HG02623 (cell line): ENCODE measurements at regions not wholly inside any gene's neighbourhood (a gene's known extent, or its start where the extent isn't known, plus 50 kb on each side); places are given as distances from the start of the nearest gene placed in this dataset.
A peak's percentile ranks its signal among the peaks of the same experiment; 100 is the strongest.
"Not testable (repeated sequence)": the region's sequence is repeated elsewhere in the genome, so short reads cannot be mapped to it uniquely, and the experiment has no call there.

ENCODE experiments used
- ATAC-seq: cut with Tn5 transposase; IDR thresholded peaks from one replicate; pipeline ENCODE4 v1.9.1; 2021; ENCODE audit warnings: moderate library complexity; ENCODE audit not compliant: unreplicated experiment

DNA sequence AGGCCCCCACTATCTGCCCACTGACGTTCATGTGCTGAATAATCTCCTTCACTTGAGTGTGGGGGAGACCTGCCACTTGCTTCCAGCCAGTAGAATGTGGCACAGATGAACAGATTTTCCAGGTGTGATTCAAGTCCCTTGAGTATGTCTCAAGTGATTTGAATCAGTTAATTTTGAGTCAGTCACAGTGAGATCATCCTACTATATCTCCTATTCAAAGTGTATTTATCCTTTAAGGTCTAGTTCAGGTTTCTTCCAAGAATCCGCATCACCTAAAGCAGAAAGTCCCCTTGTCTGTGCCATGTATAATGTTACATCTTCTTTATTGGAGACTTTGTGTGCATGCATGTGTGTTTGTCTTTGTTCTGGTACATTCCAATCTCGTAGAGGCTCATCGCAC, 208.3 kb upstream of the DAB2 start:
- ATAC-seq, result no peak

DNA sequence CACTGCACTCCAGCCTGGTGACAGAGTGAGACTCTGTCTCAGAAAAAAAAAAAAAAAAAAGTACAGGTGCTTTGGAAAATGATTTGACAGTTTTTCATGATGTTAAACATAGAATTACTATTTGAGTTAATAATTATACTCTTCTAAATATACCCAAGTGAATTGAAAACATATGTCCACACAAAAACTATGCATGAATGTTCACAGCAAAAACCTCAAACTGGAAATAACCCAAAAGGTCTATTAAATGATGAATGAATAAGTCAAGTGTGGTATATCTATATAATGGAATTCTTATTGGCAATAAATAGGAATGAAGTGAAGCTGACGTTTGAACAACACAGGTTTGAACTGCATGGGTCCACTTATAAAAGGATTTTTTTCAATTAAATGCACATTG, 207.2 kb upstream of the DAB2 start:
- ATAC-seq, result no peak

DNA sequence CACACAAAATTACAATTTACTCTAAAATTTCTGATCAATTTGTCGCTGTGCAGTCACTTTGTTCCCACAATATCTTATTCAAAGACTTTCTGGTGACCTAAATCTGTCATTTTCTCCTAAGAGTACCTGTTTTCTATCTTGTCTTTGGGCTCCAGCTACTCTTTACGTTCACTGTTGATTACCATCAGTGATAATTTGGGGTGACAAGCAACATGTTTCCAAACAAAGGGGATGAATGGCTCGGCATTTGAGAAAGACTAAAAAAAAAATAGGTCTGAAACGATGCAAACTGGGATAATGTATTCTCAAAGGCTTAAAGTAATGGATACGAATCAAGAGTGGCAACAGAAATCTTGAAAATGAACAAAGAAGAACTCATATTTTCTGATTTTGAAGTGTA, 205.2 kb upstream of the DAB2 start:
- no peak for ATAC-seq

DNA sequence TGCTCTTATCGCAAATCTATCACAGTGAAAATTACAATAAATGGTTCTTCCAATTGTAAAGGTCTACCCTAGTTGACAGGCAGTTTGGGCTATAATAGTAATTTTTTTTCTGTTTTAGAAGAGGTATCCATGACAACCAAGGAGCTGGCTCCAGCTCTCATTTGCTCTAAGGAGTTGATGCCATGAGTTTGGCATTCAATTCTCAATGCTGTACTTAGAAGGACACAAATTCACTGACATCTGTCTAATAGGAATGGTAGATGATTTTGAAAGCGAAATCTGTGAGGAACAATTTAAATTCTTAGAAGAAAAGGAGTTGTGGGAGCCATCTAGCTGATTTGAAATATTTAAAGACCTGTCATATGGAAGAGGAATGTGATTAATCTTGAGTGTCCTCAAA, 203.6 kb upstream of the DAB2 start:
- no peak for ATAC-seq

DNA sequence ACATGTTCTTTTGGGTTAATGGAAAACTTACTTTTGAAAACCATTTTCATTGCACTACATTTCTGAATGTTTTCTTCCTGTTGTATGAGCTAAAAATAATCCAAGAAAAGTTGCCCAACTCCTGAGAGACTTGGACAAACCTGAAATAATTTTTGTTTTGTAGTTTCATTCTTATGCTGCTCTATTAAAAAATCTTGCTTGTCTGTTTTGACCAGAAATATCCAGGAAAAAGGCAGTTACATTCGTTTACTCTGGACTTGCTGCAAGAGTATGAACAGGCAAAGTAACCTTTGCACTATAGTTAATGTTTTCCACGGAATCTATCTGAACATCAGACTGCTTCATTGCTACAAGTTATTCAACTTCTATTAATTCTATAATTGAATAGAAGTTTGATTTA, 200.1 kb upstream of the DAB2 start:
- ATAC-seq, result no peak

DNA sequence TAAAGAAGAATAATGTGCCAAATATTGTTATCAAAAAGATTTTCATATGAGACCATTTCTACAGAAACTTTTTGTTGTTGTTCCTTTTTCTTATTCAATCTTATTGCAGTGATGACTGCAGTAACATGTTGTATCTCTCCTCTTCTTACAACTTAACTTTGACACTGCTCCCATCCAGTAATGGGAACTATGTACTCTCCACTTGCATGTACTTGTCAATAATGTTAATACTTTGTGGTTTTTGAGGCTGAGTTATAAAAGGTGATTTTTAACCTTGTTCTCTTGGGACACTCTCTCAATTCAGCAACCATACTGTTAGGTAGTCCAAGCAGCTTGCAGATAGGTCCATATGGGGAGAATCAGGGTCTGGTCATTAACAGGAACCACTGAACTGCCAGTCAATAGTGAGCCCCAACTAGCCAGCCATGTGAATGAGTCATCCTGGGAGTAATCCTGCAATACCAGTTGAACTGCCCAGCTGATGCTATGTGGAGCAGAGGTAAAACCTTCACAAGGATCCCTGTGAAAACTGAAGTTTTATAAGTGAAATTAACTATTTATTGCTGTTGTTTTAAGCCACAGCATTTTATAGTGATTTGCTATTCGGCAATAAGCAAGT, 199.6 kb upstream of the DAB2 start:
- peak; percentile 47 for ATAC-seq

DNA sequence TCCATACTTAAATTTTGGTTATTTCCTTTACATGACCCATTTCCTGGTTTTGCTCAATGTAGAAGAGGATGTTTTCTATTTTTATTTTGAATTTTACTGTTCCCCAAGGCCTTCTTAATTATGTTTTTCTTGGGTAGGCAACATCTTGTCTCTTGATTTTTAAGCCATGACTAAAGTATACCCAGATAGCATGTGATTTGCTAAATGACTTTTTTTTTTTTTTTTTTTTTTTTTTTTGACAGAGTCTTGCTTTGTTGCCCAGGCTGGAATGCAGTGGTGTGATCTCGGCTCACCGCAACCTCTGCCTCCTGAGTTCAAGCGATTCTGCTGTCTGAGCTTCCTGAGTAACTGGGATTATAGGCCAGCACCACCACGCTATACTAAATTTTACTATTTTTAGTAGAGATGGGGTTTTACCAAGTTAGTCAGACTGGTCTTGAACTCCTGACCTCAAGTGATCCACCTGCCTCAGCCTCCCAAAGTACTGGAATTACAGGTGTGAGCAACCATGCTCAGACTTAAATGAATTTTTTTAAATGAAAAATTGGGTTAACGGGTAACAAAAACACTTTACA, 198.6 kb upstream of the DAB2 start:
- no peak for ATAC-seq

DNA sequence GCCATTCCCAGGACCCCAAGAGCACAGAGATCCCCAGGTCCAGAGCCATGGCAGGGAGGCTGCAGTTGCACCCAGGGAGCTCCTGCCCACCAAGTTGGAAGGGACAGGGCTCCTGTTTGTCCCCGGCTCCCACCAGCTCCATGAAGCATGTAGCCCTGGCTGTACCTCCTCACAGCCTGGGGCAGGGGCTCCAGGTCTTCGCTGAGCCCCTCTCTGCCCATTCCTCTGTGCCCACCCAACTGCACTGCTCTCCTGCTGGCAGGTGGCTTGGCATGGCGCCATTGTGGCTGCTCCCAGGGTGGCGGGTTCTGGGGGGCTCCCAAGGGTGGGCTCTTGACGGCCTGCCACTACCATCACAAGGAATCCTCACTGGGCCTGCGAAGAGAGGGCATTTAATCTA, 197.5 kb upstream of the DAB2 start:
- no peak for ATAC-seq

DNA sequence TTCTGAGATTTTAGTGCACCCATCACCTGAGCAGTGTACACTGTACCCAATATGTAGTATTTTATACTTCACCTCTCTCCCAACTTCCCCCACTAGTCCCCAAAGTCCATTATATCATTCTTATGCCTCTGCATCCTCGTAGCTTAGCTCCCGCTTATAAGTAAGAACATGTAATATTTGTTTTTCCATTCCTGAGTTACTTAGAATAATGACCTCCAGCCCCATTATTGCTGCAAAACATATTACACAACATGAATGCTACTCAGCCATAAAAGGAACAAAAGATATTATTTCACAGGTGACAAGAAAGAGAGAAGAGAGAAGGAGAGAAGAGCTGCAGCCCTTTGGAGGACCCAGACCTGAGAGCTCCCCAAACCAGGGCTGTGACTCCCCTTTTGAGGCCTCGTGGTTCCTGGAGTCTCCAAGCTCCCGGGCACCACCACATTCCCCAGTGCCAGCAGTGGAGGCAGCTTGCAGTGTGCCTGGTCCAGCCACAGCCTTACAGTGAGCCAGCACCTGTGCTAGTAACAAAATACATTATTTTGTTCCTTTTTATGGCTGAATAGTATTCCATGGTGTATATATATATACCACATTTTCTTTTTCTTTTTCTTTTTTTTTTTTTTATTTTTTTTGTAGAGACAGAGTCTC, 194.5 kb upstream of the DAB2 start:
- ATAC-seq, result no peak

DNA sequence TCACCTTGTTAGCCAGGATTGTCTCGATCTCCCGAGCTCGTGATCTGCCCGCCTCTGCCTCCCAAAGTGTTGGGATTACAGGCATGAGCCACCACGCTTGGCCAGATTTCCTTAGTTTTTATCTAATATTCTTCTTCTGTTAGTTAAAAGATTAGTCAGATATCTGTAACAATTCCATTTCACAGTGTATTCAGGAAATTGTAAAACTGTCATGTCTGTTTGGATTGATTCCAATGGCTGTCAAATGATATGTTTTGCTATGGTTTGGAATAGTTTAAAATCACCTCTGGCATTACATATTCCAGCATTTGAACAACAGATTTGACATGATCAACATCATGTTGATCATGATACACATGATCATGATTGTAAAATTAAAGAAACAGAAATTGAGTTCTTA, 193.6 kb upstream of the DAB2 start:
- ATAC-seq, result no peak

DNA sequence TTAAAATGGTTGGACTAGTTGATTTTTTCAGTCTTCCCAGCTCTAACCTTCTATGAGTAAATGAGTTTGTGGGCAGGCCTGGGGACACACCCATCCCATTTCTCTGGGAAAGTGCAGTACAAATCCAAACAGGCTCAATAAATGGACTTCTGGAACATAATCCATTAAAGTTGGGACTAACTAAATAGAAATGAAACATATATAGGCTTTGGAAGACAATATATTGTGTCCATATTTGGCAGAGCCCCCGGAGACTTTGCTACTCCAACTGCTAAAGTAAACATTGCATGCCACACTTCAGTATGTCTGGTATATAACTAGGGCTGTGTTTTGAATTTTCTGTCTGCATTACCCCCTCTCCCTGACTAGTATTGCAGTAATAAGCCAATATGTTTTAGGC, 191.4 kb upstream of the DAB2 start:
- no peak for ATAC-seq

DNA sequence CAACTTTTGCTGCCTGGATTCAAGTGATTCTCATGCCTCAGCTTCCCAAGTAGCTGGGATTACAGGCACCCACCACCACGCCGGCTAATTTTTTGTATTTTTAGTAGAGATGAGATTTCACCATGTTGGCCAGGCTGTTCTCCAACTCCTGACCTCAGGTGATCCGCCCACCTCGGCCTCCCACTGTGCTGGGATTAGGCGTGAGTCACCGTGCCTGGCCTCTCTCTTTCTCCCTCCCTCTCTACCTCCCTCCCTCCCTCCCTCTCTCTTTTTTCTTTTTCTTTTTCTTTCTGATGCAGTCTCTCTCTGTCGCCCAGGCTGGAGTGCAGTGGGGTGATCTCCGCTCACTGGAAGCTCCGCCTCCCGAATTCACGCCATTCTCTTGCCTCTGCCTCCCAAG, 186.3 kb upstream of the DAB2 start:
- ATAC-seq, result not testable (repeated sequence)

DNA sequence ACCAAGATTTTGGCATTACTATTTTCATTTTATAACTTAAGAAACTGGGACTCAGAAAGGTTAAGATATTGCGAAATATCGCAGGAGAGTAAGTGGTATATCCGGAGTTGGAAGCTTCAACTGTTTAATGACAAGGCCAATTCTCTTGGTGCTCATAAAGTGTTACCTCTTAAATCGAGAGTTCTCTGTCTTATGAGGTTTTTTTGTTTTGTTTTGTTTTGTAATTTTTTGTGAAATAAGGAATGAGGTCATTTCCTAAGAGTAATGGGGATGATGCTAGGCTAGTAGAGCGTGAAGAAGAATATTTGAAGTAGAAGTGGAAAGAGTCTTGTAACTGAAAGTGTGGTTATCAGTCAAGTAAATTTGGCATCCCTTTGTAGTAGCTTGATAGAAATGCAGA, 183.2 kb upstream of the DAB2 start:
- ATAC-seq, result no peak

DNA sequence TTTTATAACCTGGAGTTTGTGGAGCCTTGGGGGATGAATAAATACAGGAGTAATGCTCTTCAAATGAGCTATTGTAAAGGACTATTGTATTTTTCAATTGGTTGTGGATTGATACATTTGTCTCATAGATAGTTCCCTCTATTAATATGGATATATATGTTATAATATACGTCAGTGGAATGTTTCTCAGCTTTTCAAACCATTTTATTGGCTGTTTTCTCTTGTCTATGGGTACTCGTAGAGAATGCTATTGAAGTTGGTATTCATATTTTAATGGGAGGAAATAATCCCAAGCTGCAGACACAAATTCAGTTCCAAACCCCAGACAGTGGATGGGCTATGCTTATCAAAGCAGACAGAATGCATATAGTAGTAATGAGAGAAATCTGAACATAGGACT, 181.8 kb upstream of the DAB2 start:
- ATAC-seq, result no peak

DNA sequence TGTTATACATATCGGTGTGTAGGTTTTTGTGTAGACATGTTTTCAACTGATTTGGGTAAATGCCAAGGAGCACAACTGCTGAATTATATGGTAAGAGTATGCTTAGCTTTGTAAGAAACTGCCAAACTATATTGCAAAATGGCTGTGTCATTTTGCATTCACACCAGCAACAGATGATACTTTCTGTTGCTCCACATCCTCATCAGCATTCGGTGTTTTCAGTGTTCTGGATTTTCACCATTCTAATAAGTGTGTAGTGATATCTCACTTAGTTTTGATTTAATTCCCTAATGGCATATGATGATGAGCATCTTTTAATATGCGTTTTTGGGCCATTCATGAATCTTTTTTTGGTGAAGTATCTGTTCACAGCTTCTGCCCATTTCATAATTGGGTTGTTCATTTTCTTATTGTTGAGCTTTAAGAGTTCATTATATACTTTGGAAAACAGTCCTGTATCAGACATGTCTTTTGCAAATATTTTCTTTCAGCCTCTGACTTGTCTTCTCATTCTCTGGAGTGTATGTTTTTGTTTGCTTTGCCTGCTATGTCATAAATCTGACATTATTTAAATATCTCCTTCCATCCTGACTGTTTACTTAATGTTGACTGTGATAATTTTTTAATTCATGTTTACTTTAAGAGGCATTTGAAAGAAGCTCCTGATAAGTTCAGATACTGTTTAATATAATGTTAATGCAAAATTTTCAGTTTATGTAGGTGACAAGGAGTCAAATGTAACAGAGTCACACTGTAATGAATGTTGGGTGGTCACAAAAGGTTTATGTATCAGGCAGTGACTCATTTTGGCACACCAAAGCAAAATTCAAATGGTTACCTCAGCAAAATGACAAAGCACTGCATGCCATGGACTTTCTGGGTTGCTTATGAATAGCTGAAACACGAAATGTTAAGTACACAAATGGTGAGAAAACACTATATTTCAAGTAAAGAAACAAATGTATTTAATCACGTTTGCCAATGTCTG, 181.1 kb upstream of the DAB2 start:
- ATAC-seq, result no peak

DNA sequence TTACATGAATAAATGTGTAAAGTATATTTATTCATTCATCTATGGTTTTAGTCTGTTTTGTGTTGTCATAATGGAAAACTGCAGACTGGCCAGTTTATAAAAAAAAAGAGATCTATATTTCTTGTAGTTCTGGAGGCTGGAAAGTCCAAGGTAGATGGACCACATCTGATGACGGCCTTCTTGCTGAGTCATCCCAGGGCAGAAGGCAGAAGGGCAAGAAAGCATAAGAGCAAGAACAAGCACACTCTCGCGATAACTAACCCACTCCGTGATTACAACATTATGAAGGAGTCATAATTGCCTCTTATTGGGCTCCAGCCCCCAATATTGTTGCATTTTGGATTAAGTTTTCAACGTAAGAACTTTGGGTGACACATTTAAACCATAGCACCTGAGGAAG, 180.4 kb upstream of the DAB2 start:
- no peak for ATAC-seq

DNA sequence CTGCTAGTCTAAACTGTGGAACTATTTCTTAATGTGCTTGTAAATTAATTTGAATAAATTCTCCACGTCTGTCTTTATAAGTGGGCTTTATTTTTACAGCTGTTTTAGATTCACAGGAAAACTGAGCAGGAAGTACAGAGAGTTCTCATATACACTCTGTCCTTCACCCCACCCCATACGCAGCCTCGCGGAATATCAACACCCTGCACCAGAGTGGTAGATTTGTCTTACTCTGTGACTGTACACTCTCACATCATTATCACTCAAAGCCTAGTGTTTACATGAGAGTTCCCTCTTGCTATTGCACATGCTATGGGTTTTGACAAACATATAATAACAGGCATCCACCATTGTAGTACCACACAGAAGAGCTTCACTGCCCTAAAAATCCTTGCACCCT, 179.7 kb upstream of the DAB2 start:
- no peak for ATAC-seq

DNA sequence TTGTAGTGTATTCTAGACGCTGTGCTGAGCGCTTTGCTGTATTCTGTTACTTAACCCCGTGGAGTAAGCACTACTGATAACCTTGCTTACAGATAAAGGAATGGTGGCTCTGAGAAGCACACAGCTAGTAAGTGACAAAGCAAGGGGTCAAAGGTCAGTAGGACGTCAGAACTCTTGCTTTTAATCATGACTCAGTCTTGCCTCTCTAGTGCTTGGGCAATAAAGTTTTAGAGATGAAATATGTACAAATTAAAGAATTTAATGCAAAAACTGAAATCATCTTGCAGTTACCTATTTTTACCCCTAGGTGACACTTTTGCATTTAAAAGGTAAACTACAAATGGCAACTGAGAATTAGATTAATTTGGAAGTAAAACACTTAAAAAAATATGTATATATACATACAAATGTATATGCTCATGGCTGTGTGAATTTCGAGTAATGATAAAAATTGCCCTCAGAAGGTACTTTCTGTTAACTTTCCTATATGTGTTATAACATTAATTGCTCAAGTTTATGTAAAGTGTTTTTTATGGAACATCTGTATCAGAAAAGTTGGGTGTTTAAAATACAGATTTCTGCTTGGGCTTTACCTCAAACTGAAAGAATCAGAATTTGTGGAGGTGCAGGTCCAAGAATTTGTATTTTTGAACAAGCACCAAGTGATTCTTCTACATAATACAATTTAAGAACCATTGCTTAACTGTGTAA, 175.1 kb upstream of the DAB2 start:
- ATAC-seq, result no peak

DNA sequence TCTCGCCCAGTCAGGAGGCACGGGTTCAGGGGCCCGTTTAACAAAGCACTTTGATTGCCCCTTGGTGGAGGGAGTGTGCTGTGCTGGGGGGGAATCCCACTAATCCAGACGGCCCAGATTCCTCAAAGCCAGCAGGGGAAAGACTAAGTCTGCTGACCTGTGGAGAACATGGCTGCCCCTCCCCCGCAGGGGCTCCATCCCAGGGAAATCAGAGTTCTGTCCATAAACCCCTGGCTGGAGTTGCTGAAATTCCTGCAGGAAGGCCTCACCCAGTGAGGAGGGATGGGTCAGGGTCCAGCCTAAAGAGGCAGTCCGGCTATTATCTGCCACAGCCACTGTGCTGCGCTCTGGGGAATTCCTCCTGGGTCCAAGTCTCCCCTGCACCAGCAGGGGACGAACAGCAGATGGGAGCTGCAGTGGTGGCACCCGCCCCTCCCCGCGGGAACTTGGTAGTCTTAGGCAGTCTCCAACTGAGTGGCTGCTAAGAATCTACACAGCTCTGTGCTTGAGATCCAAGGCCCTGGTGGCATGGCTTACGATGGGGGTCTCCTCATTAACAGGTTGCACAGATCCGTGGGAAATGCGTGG, 174.0 kb upstream of the DAB2 start:
- ATAC-seq, result no peak

DNA sequence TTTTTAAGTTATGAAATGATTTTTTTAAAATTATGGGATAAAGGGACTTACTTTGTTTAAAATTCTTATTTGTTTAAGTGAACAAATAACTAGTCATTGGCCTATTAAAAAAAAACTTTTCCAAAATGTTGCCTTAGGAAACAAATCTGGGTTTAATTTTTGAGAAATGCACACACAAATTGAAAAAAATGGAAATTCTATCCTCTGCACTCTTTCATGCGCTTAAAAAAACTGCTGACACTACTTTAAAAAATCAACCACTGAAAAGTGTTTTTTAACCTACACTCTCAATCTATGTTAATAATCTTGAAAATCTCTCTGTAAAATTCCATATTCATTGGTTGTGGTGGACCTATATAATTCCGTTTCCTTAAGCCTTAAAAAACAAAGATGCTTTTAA, 163.4 kb upstream of the DAB2 start:
- ATAC-seq, result no peak

DNA sequence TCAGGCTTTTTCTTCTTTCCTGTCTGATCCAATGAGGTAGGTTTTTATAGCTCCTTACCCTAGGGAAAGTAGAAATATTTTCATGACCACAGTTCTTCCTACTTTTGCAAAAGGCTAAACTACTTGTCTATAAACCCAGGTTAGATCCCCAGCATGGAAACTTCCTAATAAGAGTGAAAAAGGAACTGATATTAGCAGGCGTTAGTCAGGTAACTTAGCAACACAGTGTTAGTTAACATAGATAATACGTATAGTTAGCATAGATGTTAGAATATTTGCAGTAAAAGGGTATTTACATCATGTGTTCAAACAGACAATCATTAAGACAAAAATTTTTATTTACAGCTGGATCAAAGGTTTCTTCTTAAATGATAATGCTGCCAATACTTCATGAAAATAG, 162.9 kb upstream of the DAB2 start:
- ATAC-seq, result no peak
